ENCODE measurements at regions not wholly inside any gene's neighbourhood (a gene's known extent, or its start where the extent isn't known, plus 50 kb on each side); places are given as distances from the start of the nearest gene placed in this dataset.

DNA sequence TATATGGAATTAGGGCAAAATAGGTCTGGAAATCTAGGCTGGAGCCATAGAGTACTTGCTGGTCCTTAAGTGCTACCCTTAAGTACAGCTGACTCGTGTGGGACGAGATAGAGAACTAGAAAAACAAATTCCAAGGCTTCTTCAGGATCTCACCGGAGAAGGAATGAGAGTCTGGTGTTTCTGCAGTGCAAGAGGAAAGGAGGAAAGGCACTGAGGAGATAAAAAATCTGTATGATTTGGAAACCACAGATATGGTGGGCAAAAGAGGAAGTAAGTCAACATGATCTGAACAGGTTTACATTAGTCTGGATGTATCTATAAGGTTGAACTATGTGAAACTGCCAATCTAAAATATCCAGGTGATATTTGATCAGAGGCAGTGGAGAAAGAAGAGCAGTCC, 134.4 kb upstream of the SOX5 start:
- Mint-ChIP-seq H3K27ac (no peak overlapping the region), H3K4me3 (no peak overlapping the region), H3K36me3 (ENCODE audit: low read depth) (no peaks in the 10 kb centered on the region), H3K4me1 (ENCODE audit: low read depth) (no peaks in the 10 kb centered on the region), H3K27me3 (ENCODE audit: low read depth) (no peaks in the 10 kb centered on the region), H3K9me3 (no peaks in the 10 kb centered on the region)

DNA sequence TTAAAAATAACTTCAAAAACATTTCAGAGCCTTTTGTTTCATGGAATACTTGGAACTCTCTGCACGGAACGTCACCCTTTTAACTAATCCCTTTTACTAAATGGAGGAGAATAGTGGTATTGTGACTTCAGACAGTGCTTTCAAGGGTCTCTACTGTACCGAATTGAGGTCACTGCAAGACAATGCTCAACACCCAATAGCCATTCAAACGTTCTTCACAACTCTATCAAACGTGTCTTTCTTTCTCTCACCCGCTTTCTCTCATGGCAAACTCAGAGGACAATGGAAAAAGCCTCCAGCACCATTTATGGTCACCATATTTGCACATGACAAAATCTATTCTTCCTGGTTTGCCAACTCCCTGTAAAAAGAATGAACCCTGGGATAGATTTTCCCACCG, 132.1 kb upstream of the SOX5 start:
- H3K4me3 Mint-ChIP-seq: no peak overlapping the region
- no peak overlapping the region for H3K27ac Mint-ChIP-seq
- H3K27me3 Mint-ChIP-seq (ENCODE audit: low read depth): no peaks in the 10 kb centered on the region
- no peaks in the 10 kb centered on the region for H3K9me3 Mint-ChIP-seq
- H3K4me1 Mint-ChIP-seq (ENCODE audit: low read depth): no peaks in the 10 kb centered on the region
- no peaks in the 10 kb centered on the region for H3K36me3 Mint-ChIP-seq (ENCODE audit: low read depth)

DNA sequence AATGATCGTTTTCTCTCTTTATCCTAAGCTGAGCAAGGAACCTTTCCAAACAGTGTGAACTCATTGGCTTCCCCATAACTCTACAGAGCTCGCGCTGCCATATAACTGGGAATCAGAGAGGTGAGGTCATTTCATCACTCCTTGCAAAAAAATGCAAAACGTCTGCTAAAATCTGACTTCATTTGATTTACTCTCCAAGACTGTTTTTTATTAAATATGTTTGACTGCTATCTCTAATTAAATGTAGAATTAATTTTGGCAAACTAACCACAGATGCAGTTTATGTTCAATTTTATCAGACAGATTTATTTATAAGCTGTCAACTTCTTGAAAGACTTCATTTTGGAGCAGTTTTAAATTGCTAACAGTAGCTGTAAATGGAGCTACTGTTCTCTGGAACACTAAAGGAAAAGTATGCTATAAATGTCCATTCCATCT, 131.6 kb upstream of the SOX5 start:
- Mint-ChIP-seq H3K36me3 (ENCODE audit: low read depth) (no peaks in the 10 kb centered on the region), H3K27me3 (ENCODE audit: low read depth) (no peaks in the 10 kb centered on the region), H3K4me3 (no peak overlapping the region), H3K4me1 (ENCODE audit: low read depth) (no peaks in the 10 kb centered on the region), H3K9me3 (no peaks in the 10 kb centered on the region), H3K27ac (no peak overlapping the region)

DNA sequence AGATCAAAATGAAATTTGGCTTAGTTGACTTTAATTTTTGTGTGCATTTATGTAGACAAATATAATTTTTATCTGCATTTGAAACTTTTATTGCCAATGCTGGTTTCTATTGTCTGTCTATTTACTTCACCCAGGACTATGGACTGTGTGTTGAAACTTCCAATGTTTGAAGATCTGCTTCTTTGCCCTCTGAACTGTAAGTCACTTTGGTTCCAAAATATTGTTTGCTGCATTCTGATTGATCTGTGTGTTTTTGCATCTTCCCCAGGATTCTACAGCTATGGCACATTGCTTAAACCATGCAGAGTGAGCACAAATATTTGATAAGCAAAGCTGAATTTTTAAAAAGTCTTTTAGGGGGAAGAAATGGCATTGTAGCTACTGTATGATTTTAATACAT, 131.0 kb upstream of the SOX5 start:
- Mint-ChIP-seq H3K27me3 (ENCODE audit: low read depth) (no peaks in the 10 kb centered on the region), H3K4me1 (ENCODE audit: low read depth) (no peaks in the 10 kb centered on the region), H3K27ac (no peak overlapping the region), H3K4me3 (no peak overlapping the region), H3K9me3 (no peaks in the 10 kb centered on the region), H3K36me3 (ENCODE audit: low read depth) (no peaks in the 10 kb centered on the region)

DNA sequence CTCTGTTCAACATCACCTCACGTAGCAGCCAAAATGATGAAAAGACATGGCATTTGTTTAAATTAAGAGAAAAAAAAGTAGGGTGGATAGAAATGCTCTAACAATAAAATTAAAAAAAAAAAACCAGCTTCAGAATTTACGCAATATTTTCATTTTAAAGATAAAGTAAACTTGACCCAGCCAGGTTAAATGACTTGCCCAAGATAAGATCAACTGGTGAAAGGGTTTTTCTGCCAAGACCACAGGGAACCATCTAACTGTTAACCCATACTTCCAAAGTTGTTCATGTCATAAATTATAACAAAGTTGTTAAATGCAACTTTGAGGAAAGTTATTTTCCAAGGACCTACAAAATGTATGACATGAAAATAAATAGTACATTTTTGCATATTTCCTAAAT, 129.6 kb upstream of the SOX5 start:
- no peaks in the 10 kb centered on the region for H3K9me3 Mint-ChIP-seq
- H3K4me1 Mint-ChIP-seq (ENCODE audit: low read depth): no peaks in the 10 kb centered on the region
- H3K36me3 Mint-ChIP-seq (ENCODE audit: low read depth): no peaks in the 10 kb centered on the region
- H3K4me3 Mint-ChIP-seq: no peak overlapping the region
- no peak overlapping the region for H3K27ac Mint-ChIP-seq
- no peaks in the 10 kb centered on the region for H3K27me3 Mint-ChIP-seq (ENCODE audit: low read depth)

DNA sequence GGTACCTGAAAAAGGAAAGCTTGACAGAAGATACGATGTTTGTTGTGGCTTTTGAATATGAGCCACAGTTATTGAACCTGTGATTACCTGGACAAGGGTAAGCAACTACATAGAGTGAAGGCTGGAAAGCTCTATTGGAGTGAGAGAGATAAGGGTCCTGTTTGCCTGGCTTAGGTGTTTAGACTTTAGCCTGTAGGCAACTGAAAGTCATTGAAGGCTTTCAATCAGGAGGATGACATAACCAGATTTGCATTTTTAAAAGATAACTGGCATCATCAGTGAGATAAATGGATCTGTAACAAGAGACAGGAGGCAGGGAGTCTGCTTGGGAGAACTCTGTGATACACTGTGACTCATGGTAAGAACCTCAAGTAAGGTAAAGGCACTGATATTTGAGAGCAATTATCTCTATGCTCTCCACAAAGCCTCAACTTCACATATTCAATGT, 128.9 kb upstream of the SOX5 start:
- H3K27me3 Mint-ChIP-seq (ENCODE audit: low read depth): no peaks in the 10 kb centered on the region
- H3K27ac Mint-ChIP-seq: no peak overlapping the region
- no peaks in the 10 kb centered on the region for H3K9me3 Mint-ChIP-seq
- H3K4me1 Mint-ChIP-seq (ENCODE audit: low read depth): no peaks in the 10 kb centered on the region
- H3K36me3 Mint-ChIP-seq (ENCODE audit: low read depth): no peaks in the 10 kb centered on the region
- no peak overlapping the region for H3K4me3 Mint-ChIP-seq

DNA sequence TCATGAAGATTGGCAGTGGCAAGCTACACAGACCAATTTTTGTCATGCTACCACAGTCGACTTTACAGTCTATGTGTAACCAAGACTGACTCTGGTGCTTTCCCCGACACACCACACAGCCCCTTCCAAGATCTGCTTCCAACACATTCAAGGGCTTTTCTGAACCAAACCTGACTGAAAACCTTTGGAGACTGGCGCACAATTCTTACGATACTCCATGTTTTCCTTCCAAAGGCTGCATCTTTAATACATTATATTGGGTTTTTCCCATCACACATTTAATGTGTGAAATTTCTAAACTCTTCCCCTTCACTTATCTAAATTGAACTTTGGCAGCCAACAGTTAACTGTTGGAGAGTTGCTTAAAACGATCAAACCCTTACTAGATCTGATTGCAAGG, 127.7 kb upstream of the SOX5 start:
- Mint-ChIP-seq H3K4me1 (ENCODE audit: low read depth) (no peaks in the 10 kb centered on the region), H3K36me3 (ENCODE audit: low read depth) (no peaks in the 10 kb centered on the region), H3K27me3 (ENCODE audit: low read depth) (no peaks in the 10 kb centered on the region), H3K9me3 (no peaks in the 10 kb centered on the region), H3K4me3 (no peak overlapping the region), H3K27ac (no peak overlapping the region)

DNA sequence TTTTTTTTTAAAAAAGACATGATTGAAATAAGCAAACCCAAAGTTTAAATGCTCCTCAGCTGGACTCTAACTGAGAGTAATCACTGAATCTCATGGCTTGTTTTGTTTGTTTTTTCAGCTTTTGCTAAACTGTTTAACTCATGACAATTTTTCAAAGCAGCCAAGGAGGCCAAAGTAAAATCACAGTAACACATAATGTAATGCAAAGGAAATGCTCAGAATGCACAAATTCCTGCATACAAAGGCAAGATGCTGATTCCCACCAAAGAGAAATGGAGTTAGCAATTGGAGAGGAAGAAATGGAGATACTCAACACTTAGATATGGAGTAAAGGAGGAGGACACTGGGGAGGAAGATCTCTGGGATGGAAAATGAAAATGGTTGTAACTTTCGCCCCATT, 126.2 kb upstream of the SOX5 start:
- H3K27me3 Mint-ChIP-seq (ENCODE audit: low read depth): no peaks in the 10 kb centered on the region
- no peak overlapping the region for H3K27ac Mint-ChIP-seq
- H3K4me3 Mint-ChIP-seq: no peak overlapping the region
- H3K9me3 Mint-ChIP-seq: no peaks in the 10 kb centered on the region
- H3K4me1 Mint-ChIP-seq (ENCODE audit: low read depth): no peaks in the 10 kb centered on the region
- no peaks in the 10 kb centered on the region for H3K36me3 Mint-ChIP-seq (ENCODE audit: low read depth)

DNA sequence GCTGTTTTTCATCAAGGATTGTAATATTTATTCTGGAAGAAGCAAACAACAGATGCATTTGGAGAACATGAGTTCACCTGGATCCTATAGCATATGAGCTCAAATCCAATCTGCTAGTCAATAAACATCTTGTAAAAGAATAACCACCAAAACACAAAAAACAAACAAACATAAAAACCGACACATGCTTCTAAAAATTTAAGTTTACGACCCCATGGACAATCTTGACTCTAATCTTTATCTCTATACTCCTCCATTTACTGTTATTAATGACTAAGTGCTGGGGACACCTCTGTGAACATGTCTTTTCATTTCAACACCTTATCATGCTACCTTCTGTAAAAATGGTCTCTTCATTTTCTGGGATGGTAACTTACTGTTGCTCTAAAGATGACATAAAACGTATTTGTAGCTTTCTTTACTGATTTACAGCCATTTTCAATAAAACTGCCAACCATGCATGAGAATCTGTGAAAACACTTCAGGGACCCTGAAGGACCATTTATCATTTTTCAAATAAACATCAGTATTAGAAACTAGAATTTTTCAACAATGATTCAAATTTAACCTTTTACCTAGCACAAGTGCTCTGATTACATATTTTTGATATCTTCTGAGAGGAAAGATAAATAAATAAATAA, 123.8 kb upstream of the SOX5 start:
- no peaks in the 10 kb centered on the region for H3K36me3 Mint-ChIP-seq (ENCODE audit: low read depth)

DNA sequence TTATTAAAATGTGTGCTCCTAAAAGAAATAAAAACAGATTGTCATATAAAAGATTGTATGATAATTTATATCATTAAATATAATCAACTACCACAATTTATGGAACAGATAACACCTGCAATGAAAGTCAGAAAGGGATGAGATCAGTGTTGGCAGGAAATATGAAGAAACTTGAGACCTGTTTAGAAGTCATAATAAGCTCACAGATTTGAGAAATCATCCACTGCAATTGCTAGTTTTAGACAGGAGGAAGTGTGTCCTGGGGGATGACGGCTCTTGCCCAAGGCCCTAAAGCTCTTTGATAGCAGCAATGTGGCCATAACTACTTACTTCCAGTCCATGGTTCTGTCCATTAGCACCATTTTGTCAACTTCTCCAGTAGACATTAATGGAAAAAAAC, 122.8 kb upstream of the SOX5 start:
- H3K27me3 Mint-ChIP-seq (ENCODE audit: low read depth): no peaks in the 10 kb centered on the region
- H3K27ac Mint-ChIP-seq: no peak overlapping the region
- no peaks in the 10 kb centered on the region for H3K36me3 Mint-ChIP-seq (ENCODE audit: low read depth)
- H3K4me3 Mint-ChIP-seq: no peak overlapping the region
- H3K9me3 Mint-ChIP-seq: no peaks in the 10 kb centered on the region
- no peaks in the 10 kb centered on the region for H3K4me1 Mint-ChIP-seq (ENCODE audit: low read depth)

More for the DNA sequence above, 123.8 kb upstream of the SOX5 start:
- no peaks in the 10 kb centered on the region for H3K4me1 Mint-ChIP-seq (ENCODE audit: low read depth)
- H3K27me3 Mint-ChIP-seq (ENCODE audit: low read depth): no peaks in the 10 kb centered on the region
- no peaks in the 10 kb centered on the region for H3K9me3 Mint-ChIP-seq
- no peak overlapping the region for H3K27ac Mint-ChIP-seq
- no peak overlapping the region for H3K4me3 Mint-ChIP-seq

DNA sequence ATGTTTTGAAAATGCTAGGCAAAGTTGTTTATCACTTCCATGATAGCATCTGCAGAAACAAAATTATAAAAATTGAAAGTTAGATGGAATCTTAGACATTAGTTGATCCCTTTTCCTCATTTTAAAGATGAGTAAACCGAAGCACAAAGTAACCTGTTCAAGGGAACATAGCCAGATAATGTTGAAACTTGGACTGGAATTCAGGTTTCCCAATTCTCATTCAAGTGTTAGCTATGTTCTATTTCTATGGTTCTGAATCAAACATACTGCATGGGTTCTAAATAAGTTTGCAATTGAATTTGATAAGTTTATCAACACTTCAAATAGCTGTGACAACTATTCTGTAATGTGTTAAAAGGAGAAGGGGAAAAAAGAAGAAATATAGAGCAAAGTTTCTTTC, 122.4 kb upstream of the SOX5 start:
- H3K27ac Mint-ChIP-seq: no peak overlapping the region
- H3K27me3 Mint-ChIP-seq (ENCODE audit: low read depth): no peaks in the 10 kb centered on the region
- no peaks in the 10 kb centered on the region for H3K4me1 Mint-ChIP-seq (ENCODE audit: low read depth)
- H3K4me3 Mint-ChIP-seq: no peak overlapping the region
- H3K9me3 Mint-ChIP-seq: no peaks in the 10 kb centered on the region
- no peaks in the 10 kb centered on the region for H3K36me3 Mint-ChIP-seq (ENCODE audit: low read depth)

DNA sequence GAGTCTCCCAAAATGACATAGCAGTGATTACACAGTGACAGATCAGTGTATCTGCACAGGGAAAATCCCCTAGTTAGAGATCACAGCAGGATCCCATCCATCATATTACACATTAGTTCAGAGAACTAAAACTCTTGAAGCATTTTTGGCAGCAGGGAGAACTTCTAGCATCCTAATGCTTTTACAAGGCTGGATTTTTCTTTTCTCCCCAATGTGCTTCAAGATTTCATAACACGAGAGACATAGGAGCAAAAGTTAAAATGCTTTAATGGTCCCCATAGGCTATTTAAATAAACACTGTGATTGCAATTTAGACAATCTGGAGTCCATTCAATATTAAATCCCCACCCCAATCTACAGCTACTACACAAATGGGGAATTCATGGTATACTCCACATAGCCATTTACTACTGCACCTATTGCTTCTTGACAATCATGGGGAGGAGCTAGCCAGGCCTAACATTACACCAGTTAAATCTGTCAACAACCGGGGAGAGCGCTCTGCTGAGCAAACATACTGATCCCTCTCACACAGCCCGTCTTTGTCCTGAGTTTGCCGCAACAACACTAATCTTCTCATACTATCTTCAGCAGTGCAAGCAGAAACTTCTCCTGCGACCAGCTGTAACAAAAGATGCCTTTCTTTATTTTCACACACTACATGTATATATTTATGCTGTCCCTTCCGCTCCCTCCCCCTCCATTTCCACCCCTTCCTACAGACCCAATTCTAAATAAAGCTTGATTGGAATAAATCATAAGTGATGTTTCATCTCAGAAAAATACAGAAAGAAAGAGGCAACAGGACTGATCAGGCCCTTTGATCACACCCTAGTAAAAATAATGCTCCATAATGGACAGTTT, 120.3 kb upstream of the SOX5 start:
- Mint-ChIP-seq H3K27me3 (ENCODE audit: low read depth) (no peaks in the 10 kb centered on the region), H3K9me3 (no peaks in the 10 kb centered on the region), H3K4me1 (ENCODE audit: low read depth) (no peaks in the 10 kb centered on the region), H3K4me3 (no peak overlapping the region), H3K27ac (no peak overlapping the region), H3K36me3 (ENCODE audit: low read depth) (no peaks in the 10 kb centered on the region)

DNA sequence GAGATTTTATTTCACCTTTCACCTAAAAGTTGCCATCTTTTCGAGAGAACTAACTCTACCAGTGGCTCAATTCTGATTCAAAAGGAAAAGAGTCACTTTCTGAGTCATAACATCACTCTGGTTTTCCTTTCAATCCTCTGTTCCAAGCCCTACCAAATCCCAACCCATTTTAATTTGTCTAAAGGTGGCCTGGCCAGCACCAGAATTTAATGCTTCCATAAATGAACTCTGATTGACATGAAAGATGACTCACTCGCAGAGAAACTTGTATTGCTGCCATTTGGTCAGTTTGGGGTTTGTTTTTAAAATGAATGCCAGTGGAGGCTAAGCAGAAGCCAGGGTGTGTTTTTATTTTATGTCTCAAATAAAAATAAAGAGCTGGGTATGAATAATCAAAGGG, 117.4 kb upstream of the SOX5 start:
- H3K4me3 Mint-ChIP-seq: no peak overlapping the region
- H3K9me3 Mint-ChIP-seq: no peaks in the 10 kb centered on the region
- H3K4me1 Mint-ChIP-seq (ENCODE audit: low read depth): no peaks in the 10 kb centered on the region
- no peak overlapping the region for H3K27ac Mint-ChIP-seq
- no peaks in the 10 kb centered on the region for H3K36me3 Mint-ChIP-seq (ENCODE audit: low read depth)
- no peaks in the 10 kb centered on the region for H3K27me3 Mint-ChIP-seq (ENCODE audit: low read depth)

DNA sequence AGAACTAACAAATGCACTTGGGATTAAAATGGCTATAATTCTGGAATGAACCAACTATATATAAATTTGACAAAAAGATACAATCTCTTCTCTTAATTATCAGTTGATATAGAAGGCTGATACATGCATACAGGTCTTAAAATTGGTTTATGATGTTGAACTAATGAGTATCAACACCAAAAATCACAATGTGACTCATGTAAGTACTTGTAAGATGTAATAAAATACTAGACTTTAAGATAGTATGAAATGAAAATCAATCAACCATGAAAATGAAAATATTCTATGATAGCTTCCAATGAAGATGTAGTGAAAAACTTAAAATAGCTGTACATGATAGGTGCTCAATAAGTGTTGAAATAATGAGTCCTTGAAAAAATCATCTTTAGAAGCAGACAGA, 116.6 kb upstream of the SOX5 start:
- no peak overlapping the region for H3K4me3 Mint-ChIP-seq
- no peaks in the 10 kb centered on the region for H3K4me1 Mint-ChIP-seq (ENCODE audit: low read depth)
- H3K36me3 Mint-ChIP-seq (ENCODE audit: low read depth): no peaks in the 10 kb centered on the region
- H3K27ac Mint-ChIP-seq: no peak overlapping the region
- no peaks in the 10 kb centered on the region for H3K9me3 Mint-ChIP-seq
- H3K27me3 Mint-ChIP-seq (ENCODE audit: low read depth): no peaks in the 10 kb centered on the region

DNA sequence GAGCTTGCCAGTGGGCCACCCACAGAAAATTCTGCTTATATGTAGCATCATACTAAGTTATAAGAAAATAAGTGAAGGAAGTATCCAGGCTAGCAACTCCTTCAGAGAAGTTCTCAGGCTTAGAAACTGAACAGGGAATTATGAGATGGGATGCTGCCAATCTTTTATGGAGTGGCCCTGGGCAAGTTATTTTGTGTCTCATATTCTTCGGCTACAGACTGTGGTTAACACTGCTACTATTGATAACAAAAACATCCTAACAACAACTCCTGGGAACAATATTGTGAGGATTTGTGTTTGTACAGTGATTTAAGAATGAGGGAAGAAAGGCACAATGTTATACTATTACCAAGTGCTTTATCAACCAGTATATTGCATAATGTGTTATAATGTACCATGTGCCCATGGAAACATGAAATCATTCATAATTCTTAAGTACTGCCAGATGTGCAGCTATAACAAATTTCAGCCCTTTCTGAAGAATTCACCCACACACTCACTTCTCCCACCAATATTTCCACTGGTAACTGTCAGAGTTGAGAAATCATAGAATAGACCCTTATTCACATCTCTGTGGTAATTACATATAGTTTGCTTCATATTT, 113.3 kb upstream of the SOX5 start:
- Mint-ChIP-seq H3K36me3 (ENCODE audit: low read depth) (no peaks in the 10 kb centered on the region), H3K9me3 (no peaks in the 10 kb centered on the region), H3K27me3 (ENCODE audit: low read depth) (no peaks in the 10 kb centered on the region), H3K27ac (no peak overlapping the region), H3K4me1 (ENCODE audit: low read depth) (no peaks in the 10 kb centered on the region), H3K4me3 (no peak overlapping the region)
